ENCODE measurements at regions not wholly inside any gene's neighbourhood (a gene's known extent, or its start where the extent isn't known, plus 50 kb on each side); places are given as distances from the start of the nearest gene placed in this dataset.

DNA sequence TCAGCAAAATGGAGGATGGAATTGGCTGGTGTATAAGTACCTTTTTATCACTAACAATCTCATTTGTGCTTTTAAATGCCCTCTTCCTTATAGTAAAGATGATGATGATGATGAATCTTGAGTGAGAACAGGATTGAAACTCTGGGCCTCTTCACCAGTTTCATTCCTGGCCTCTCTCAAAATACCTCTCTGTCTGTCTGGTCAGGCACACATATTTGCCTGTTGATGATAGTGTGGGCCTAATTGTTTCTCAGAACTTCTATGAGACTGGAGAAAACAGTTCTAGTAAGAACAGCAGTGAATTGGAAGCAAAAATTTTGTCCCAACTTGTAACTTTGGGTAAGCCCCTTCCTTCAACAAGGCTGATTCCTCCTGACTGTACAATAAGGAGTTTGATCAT is 94.4 kb upstream of the RGS4 start:
- TF ChIP-seq, protein P1, sequence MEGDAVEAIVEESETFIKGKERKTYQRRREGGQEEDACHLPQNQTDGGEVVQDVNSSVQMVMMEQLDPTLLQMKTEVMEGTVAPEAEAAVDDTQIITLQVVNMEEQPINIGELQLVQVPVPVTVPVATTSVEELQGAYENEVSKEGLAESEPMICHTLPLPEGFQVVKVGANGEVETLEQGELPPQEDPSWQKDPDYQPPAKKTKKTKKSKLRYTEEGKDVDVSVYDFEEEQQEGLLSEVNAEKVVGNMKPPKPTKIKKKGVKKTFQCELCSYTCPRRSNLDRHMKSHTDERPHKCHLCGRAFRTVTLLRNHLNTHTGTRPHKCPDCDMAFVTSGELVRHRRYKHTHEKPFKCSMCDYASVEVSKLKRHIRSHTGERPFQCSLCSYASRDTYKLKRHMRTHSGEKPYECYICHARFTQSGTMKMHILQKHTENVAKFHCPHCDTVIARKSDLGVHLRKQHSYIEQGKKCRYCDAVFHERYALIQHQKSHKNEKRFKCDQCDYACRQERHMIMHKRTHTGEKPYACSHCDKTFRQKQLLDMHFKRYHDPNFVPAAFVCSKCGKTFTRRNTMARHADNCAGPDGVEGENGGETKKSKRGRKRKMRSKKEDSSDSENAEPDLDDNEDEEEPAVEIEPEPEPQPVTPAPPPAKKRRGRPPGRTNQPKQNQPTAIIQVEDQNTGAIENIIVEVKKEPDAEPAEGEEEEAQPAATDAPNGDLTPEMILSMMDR (IDR thresholded peaks at IDR 0.05) = no peak
- no peak for TF ChIP-seq POLR2A (IDR thresholded peaks at IDR 0.05)

Data from right lobe of liver (tissue), 4 donors.